Cardiac fibroblast (primary cell): ENCODE measurements at regions not wholly inside any gene's neighbourhood (a gene's known extent, or its start where the extent isn't known, plus 50 kb on each side); places are given as distances from the start of the nearest gene placed in this dataset.
A peak's percentile ranks its signal among the peaks of the same experiment; 100 is the strongest.

Source experiments
- DNase-seq, 2 donors: peaks; one replicate each; pipeline versions ENCODE4 v3.0.0 to v3.0.0-alpha.2; 2010; ENCODE audit warnings: low read depth in 2 of 2
- H3K4me3 ChIP-seq, 2 donors: replicated peaks in 1 of 2; 1 replicate in 1 of 2; 2 replicates in 1 of 2; pipeline ENCODE4 v1.5.1; 2011; ENCODE audit warnings: low read depth in 2 of 2, low read length in 2 of 2, mild to moderate bottlenecking in 2 of 2, moderate library complexity in 1 of 2
- CTCF ChIP-seq: IDR thresholded peaks from one replicate; pipeline ENCODE4 v1.5.1; 2011; ENCODE audit warnings: low read depth, mild to moderate bottlenecking, low read length, inconsistent platforms

- TF ChIP-seq CTCF: no peak
- H3K4me3 ChIP-seq: no peak overlapping the region
- DNase-seq: no peak
Observed at GRCh38 chr12:19886065-19886464, 446.8 kb downstream of the AEBP2 start.

DNA sequence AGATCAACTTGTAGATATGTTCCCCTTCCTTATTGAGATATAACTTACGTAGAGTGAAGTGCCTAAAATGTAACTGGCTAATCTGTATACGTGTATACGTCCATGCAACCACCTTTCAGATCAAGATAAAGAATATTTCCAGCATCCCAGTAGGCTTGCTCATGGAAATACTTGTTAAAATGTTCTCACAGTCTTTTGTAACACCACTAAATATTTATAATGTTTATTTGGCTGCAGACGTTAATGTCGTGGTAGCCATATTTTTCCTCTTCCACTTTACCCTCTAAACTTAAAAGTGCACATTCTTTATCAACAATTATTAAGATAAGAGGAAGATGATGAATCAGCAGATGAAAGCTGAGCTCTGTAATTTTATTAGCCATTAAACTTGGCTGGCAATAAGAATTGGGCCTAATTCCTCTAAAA, 447.4 kb downstream of the AEBP2 start:
- no peak overlapping the region for H3K4me3 ChIP-seq
- TF ChIP-seq CTCF: no peak
- peak in 1 of 2 donors; percentile 24 for DNase-seq

DNA sequence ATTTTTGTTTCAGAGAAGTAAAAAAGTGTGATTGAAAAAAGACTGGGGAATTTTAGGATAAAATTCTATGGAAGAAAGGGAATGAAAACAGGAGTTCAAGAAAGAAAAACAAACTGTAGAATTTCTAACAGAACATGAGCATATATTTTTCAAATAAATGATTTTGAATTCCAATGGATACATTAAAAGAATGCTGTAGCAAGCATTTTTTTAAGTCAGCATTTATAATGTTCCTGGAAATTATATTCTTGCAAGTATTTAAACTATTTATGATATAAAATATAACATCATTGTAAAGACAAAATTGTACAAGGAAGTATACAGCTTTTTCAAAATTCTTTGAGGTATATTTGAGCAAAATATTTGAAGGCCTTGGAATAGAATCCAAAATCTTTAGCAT, 450.7 kb downstream of the AEBP2 start:
- no peak for DNase-seq
- TF ChIP-seq CTCF: no peak
- no peak overlapping the region for H3K4me3 ChIP-seq

GRCh38 chr12:19891936-19892591, 452.8 kb downstream of the AEBP2 start:
- TF ChIP-seq CTCF: no peak
- DNase-seq: no peak
- H3K4me3 ChIP-seq: no peak overlapping the region

DNA sequence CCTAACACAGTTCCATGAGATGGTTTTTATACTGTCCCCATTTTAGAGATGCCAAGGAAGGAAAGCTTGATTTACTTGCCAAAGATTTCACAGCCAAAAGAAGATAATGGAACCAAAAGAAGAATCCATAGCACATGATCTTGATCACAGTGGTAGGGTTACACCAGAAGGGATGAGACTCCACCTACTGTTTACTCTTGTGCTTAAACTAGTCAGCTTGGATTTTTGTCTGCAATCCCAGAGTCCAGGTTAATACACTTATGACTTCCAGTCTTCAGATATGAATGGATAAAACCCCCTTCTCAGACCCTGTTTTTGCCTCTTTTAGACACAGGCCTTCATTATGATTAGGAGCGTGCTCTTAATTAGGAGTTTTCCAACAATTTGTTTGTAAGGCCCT, 454.2 kb downstream of the AEBP2 start:
- peak; percentile 28 for TF ChIP-seq CTCF
- H3K4me3 ChIP-seq: no peak overlapping the region
- DNase-seq: peak; percentile 70 to 78

- H3K4me3 ChIP-seq: no peak overlapping the region
- TF ChIP-seq CTCF: no peak
- DNase-seq: peak; percentile 70 to 77
Observed at GRCh38 chr12:19894050-19894449, 454.8 kb downstream of the AEBP2 start.

GRCh38 chr12:19894803-19895202, 455.5 kb downstream of the AEBP2 start:
- peak in 1 of 2 donors; percentile 67 for DNase-seq
- no peak overlapping the region for H3K4me3 ChIP-seq
- no peak for TF ChIP-seq CTCF
